Endothelial cell of umbilical vein (primary cell): ENCODE measurements at regions not wholly inside any gene's neighbourhood (a gene's known extent, or its start where the extent isn't known, plus 50 kb on each side); places are given as distances from the start of the nearest gene placed in this dataset.

Source experiments
- BruUV-seq: library from RNA; stranded (reverse); fragments of 400-500 nt; replicated peaks from 2 replicates; lab custom pipeline; 2021; lab: Mats Ljungman, UMichigan
- CTCF ChIA-PET: fragments of 300-600, 350-600 bp; sonication (Branson Sonifier 250); formaldehyde crosslinking; loops from one replicate; lab custom pipeline; 2021; ENCODE audit warnings: antibody characterized with exemption, inconsistent platforms; lab: Charles Lee
- POLR2A ChIA-PET: fragments of 300-600, 350-600 bp; sonication (Branson Sonifier 250); formaldehyde crosslinking; loops from one replicate; lab custom pipeline; 2021; ENCODE audit warnings: antibody characterized with exemption, inconsistent platforms; lab: Charles Lee
- DNase-seq: peaks from one replicate; pipeline ENCODE4 v3.0.0-alpha.2; 2011; ENCODE audit warnings: low read depth, low spot score
- FAIRE-seq: peaks from 2 replicates; lab custom pipeline; 2011; peaks lifted over from hg19 to GRCh38; lab: Jason Lieb, UNC
- H2AFZ ChIP-seq: 2 replicates; pipeline ENCODE4 v1.6.0; 2012; ENCODE audit warnings: low read depth, low read length, control low read depth, inconsistent platforms
- H3K27ac ChIP-seq: 2 replicates; pipeline ENCODE4 v1.5.1; 2011; ENCODE audit warnings: low read depth, mild to moderate bottlenecking, control low read depth, low read length, moderate library complexity; ENCODE audit not compliant: insufficient read depth
- H3K27me3 ChIP-seq, 2 experiments: 2 replicates each; pipeline versions ENCODE4 v1.6.0 to v1.6.1; 2011; ENCODE audit warnings: low read length in 2 of 2, mixed read lengths in 1 of 2; ENCODE audit not compliant: control insufficient read depth in 2 of 2, insufficient read depth in 2 of 2
- H3K36me3 ChIP-seq, 2 experiments: 2 replicates in 1 of 2; 3 replicates in 1 of 2; pipeline ENCODE4 v1.5.1; 2011; ENCODE audit warnings: low read length in 2 of 2, mild to moderate bottlenecking in 1 of 2, moderate library complexity in 1 of 2; ENCODE audit not compliant: control insufficient read depth in 2 of 2, insufficient read depth in 2 of 2; ENCODE audit errors: extremely low read depth in 1 of 2
- H3K4me1 ChIP-seq: 3 replicates; pipeline ENCODE4 v1.5.1; 2011; ENCODE audit warnings: mild to moderate bottlenecking, low read length; ENCODE audit not compliant: control insufficient read depth, insufficient read depth; ENCODE audit errors: extremely low read depth
- H3K4me2 ChIP-seq: 2 replicates; pipeline ENCODE4 v1.6.1; 2011; ENCODE audit warnings: low read length, control low read depth, mixed read lengths; ENCODE audit not compliant: insufficient read depth
- H3K4me3 ChIP-seq, 3 experiments: fragments of 200-600 bp in 1 of 3; sonication (generic), shearing (Covaris generic) in 1 of 3; replicated peaks in 1 of 3; 2 replicates each; pipeline ENCODE4 v1.5.1; 2011 to 2016; ENCODE audit warnings: control low read depth in 3 of 3, low read length in 3 of 3, mild to moderate bottlenecking in 2 of 3, inconsistent platforms in 1 of 3, low read depth in 1 of 3, moderate library complexity in 1 of 3; ENCODE audit not compliant: insufficient read depth in 1 of 3
- H3K79me2 ChIP-seq: 2 replicates; pipeline ENCODE4 v1.6.0; 2012; ENCODE audit warnings: low read length, inconsistent platforms; ENCODE audit not compliant: control insufficient read depth, insufficient read depth
- H3K9ac ChIP-seq: replicated peaks from 2 replicates; pipeline ENCODE3; 2011; ENCODE audit warnings: low read length, control low read depth; ENCODE audit not compliant: insufficient read depth; ENCODE audit errors: extremely low read depth
- H3K9me1 ChIP-seq: replicated peaks from 3 replicates; pipeline ENCODE4 v1.6.0; 2011; ENCODE audit warnings: mild to moderate bottlenecking, low read length; ENCODE audit not compliant: control insufficient read depth, insufficient read depth; ENCODE audit errors: extremely low read depth
- H3K9me3 ChIP-seq: replicated peaks from 2 replicates; pipeline ENCODE4 v1.5.1; 2012; ENCODE audit warnings: low read length, inconsistent platforms; ENCODE audit not compliant: control insufficient read depth, insufficient read depth
- H4K20me1 ChIP-seq: replicated peaks from 2 replicates; pipeline ENCODE3; 2011; ENCODE audit warnings: mild to moderate bottlenecking, low read length; ENCODE audit not compliant: control insufficient read depth, insufficient read depth; ENCODE audit errors: extremely low read depth
- EZH2 ChIP-seq: IDR thresholded peaks from 2 replicates; pipeline ENCODE4 v1.6.1; 2012; ENCODE audit warnings: borderline replicate concordance, low read depth, mild to moderate bottlenecking, moderate library complexity, low read length, inconsistent platforms; ENCODE audit not compliant: severe bottlenecking
- FOS ChIP-seq: IDR thresholded peaks from 2 replicates; pipeline ENCODE4 v1.6.1; 2011; ENCODE audit warnings: mild to moderate bottlenecking, low read length, moderate library complexity, borderline replicate concordance; ENCODE audit not compliant: insufficient read depth
- GATA2 ChIP-seq: IDR thresholded peaks from 2 replicates; pipeline ENCODE4 v1.7.0; 2011; ENCODE audit warnings: low read depth, mild to moderate bottlenecking, moderate library complexity, mixed read lengths, low read length; ENCODE audit not compliant: insufficient read length, insufficient read depth
- JUN ChIP-seq: IDR thresholded peaks from 2 replicates; pipeline ENCODE4 v1.6.1; 2011; ENCODE audit warnings: borderline replicate concordance, low read depth; ENCODE audit not compliant: insufficient read length, insufficient read depth
- MYC ChIP-seq: IDR thresholded peaks from one replicate; pipeline ENCODE4 v1.6.1; 2011; ENCODE audit warnings: mild to moderate bottlenecking, low read depth, low read length
- POLR2A ChIP-seq: IDR thresholded peaks from 2 replicates; pipeline ENCODE4 v1.6.1; 2012; ENCODE audit warnings: low read depth, mild to moderate bottlenecking, control low read depth, low read length
- POLR2AphosphoS5 ChIP-seq: IDR thresholded peaks from 2 replicates; pipeline ENCODE4 v1.6.1; 2012; ENCODE audit warnings: low read depth, mild to moderate bottlenecking, control low read depth, low read length, moderate library complexity; ENCODE audit not compliant: insufficient read depth
- dilution Hi-C: fragments of 300-500 bp; cut with MboI; formaldehyde crosslinking; loops from one replicate; pipeline ENCODE4 v1.15.0; 2019; ENCODE audit warnings: low sequenced_read_pairs; ENCODE audit not compliant: extremely low pct_ligation_motif_present
- intact Hi-C: fragments of 100-400 bp; cut with micrococcal nuclease; formaldehyde crosslinking; loops from one replicate; pipeline ENCODE4 v1.10.0; 2022
- TF ChIP-seq, protein P1 (sequence below): IDR thresholded peaks from 2 replicates; pipeline ENCODE4 v1.6.1; 2011; ENCODE audit not compliant: insufficient read depth, insufficient read length
- TF ChIP-seq, protein P2 (sequence below), 2 donors: IDR thresholded peaks; 1 replicate in 1 of 2; 2 replicates in 1 of 2; pipeline ENCODE4 v1.5.1; 2011; ENCODE audit warnings: low read length in 2 of 2, mild to moderate bottlenecking in 2 of 2, moderate library complexity in 2 of 2, control low read depth in 1 of 2, inconsistent platforms in 1 of 2, low read depth in 1 of 2; ENCODE audit not compliant: insufficient read depth in 1 of 2; ENCODE audit errors: extremely low read depth in 1 of 2

DNA sequence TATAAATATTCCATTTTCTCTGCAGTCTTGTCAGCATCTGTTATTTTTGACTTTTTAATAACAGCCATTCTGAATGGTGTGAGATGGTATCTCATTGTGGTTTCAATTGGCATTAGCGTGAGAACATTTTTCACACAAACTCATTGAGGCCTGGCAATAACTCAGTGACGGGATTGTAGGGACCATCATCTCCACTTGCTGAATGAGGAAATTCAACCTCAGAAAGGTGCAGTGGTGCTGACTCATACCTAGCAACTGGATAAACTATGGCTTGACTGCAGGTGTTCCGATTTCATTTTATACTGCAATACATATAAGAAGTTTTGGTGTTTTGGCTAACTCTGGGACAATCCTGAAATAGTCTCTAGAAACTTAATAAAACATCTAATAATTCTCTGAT is 88.3 kb upstream of the DDIT4L start:
- Histone ChIP-seq H4K20me1 (no peaks in the 10 kb centered on the region), H3K9ac (no peak overlapping the region), H3K9me3 (no peaks in the 10 kb centered on the region), H3K4me1 (no peaks in the 10 kb centered on the region), H3K79me2 (no peaks in the 10 kb centered on the region), H3K4me3 (no peak overlapping the region), H3K36me3 (no peaks in the 10 kb centered on the region), H2AFZ (no peak overlapping the region), H3K27me3 (no peaks in the 10 kb centered on the region), H3K9me1 (no peaks in the 10 kb centered on the region), H3K4me2 (no peak overlapping the region), H3K27ac (no peak overlapping the region)
- ChIA-PET POLR2A (no interaction called here), CTCF (interaction anchor here (1.2 kb wide), 1 partner anchor 19 kb away, joined by 4 read pairs; no protein-coding TSS in a partner anchor)
- FAIRE-seq, result no peak
- no peak for DNase-seq
- TF ChIP-seq MYC (no peak), POLR2A (no peak), GATA2 (no peak), FOS (no peak), JUN (no peak), POLR2AphosphoS5 (no peak), EZH2 (no peak)
- TF ChIP-seq, protein P1, sequence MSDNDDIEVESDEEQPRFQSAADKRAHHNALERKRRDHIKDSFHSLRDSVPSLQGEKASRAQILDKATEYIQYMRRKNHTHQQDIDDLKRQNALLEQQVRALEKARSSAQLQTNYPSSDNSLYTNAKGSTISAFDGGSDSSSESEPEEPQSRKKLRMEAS, result no peak
- TF ChIP-seq, protein P2, sequence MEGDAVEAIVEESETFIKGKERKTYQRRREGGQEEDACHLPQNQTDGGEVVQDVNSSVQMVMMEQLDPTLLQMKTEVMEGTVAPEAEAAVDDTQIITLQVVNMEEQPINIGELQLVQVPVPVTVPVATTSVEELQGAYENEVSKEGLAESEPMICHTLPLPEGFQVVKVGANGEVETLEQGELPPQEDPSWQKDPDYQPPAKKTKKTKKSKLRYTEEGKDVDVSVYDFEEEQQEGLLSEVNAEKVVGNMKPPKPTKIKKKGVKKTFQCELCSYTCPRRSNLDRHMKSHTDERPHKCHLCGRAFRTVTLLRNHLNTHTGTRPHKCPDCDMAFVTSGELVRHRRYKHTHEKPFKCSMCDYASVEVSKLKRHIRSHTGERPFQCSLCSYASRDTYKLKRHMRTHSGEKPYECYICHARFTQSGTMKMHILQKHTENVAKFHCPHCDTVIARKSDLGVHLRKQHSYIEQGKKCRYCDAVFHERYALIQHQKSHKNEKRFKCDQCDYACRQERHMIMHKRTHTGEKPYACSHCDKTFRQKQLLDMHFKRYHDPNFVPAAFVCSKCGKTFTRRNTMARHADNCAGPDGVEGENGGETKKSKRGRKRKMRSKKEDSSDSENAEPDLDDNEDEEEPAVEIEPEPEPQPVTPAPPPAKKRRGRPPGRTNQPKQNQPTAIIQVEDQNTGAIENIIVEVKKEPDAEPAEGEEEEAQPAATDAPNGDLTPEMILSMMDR (IDR thresholded peaks at IDR 0.05; ENCODE audit: extremely low read depth in 1 of 2, insufficient read depth in 1 of 2, low read depth in 1 of 2, low read length in 2 of 2), result no peak
- intact Hi-C loops, result no loop called here
- dilution Hi-C loops, result no loop called here
- BruUV-seq, result no TSS peak
